GM12878 (cell line): ENCODE measurements at regions not wholly inside any gene's neighbourhood (a gene's known extent, or its start where the extent isn't known, plus 50 kb on each side); places are given as distances from the start of the nearest gene placed in this dataset.

ENCODE experiments used
- ATAC-seq: fragments of 200-7000 bp; cut with Tn5 transposase; 3 replicates; pipeline ENCODE4 v1.9.1; 2020; ENCODE audit warnings: mild to moderate bottlenecking, moderate library complexity
- BruUV-seq: library from RNA; stranded (reverse); fragments of 400-500 nt; replicated peaks from 2 replicates; lab custom pipeline; 2021; lab: Mats Ljungman, UMichigan
- CTCF ChIA-PET: fragments of 300-600 bp; sonication (Branson Sonifier 250); formaldehyde crosslinking; extraction: SDS; loops from one replicate; lab custom pipeline; 2021; ENCODE audit warnings: inconsistent platforms; lab: Yijun Ruan, JAX
- POLR2A ChIA-PET: fragments of 350-600 bp; formaldehyde crosslinking; extraction: SDS; loops from one replicate; lab custom pipeline; 2021; ENCODE audit warnings: inconsistent platforms; lab: Charles Lee
- RAD21 ChIA-PET: fragments of 300-600 bp; sonication (Branson Sonifier 250); formaldehyde crosslinking; loops from one replicate; lab custom pipeline; 2023; ENCODE audit warnings: antibody characterized with exemption; ENCODE audit not compliant: unreplicated experiment; lab: Charles Lee
- SMC1A ChIA-PET: fragments of 300-600 bp; sonication (Branson Sonifier 250); formaldehyde crosslinking; loops from one replicate; lab custom pipeline; 2023; ENCODE audit not compliant: unreplicated experiment, uncharacterized antibody; lab: Charles Lee
- DNase-seq: peaks from one replicate; pipeline ENCODE4 v3.0.0-alpha.2; 2011; ENCODE audit warnings: low read depth, low spot score
- FAIRE-seq: peaks from 3 replicates; lab custom pipeline; 2011; peaks lifted over from hg19 to GRCh38; lab: Jason Lieb, UNC
- H2AFZ ChIP-seq: 2 replicates; pipeline ENCODE4 v1.6.0; 2011; ENCODE audit warnings: low read depth, low read length, control low read depth; ENCODE audit not compliant: control insufficient read depth
- H3K27ac ChIP-seq: 2 replicates; pipeline ENCODE4 v1.5.1; 2011; ENCODE audit warnings: control low read depth; ENCODE audit not compliant: control insufficient read depth, insufficient read depth
- H3K27me3 ChIP-seq, 2 experiments: replicated peaks in 1 of 2; 2 replicates each; pipeline versions ENCODE4 v1.6.0 to v1.6.1; 2011; ENCODE audit warnings: low read length in 1 of 2; ENCODE audit not compliant: control insufficient read depth in 2 of 2, insufficient read depth in 2 of 2
- H3K36me3 ChIP-seq, 2 experiments: 2 replicates each; pipeline ENCODE4 v1.5.1; 2011; ENCODE audit warnings: low read length in 1 of 2; ENCODE audit not compliant: control insufficient read depth in 2 of 2, insufficient read depth in 2 of 2
- H3K4me1 ChIP-seq: 2 replicates; pipeline ENCODE4 v1.6.1; 2011; ENCODE audit warnings: mild to moderate bottlenecking, low read length, moderate library complexity, mixed read lengths; ENCODE audit not compliant: control insufficient read depth, insufficient read depth
- H3K4me2 ChIP-seq: 2 replicates; pipeline ENCODE4 v1.6.0; 2011; ENCODE audit warnings: control low read depth; ENCODE audit not compliant: control insufficient read depth, insufficient read depth
- H3K4me3 ChIP-seq: fragments of 200-600 bp; sonication (generic); 2 replicates; pipeline ENCODE4 v1.5.1; 2016
- H3K79me2 ChIP-seq: 2 replicates; pipeline ENCODE4 v1.6.0; 2011; ENCODE audit warnings: low read length; ENCODE audit not compliant: control insufficient read depth, insufficient read depth
- H3K9ac ChIP-seq: 2 replicates; pipeline ENCODE4 v1.8.0; 2011; ENCODE audit warnings: low read length, control low read depth, mixed read lengths; ENCODE audit not compliant: control insufficient read depth, insufficient read depth
- H3K9me3 ChIP-seq: replicated peaks from 3 replicates; pipeline ENCODE4 v1.5.1; 2011; ENCODE audit warnings: mild to moderate bottlenecking, low read length; ENCODE audit not compliant: control insufficient read depth, insufficient read depth
- H4K20me1 ChIP-seq: 2 replicates; pipeline ENCODE4 v1.6.0; 2011; ENCODE audit not compliant: control insufficient read depth, insufficient read depth
- ATF2 ChIP-seq: IDR thresholded peaks from 2 replicates; pipeline ENCODE4 v1.6.1; 2012; ENCODE audit warnings: low read length, inconsistent platforms
- E2F8 ChIP-seq: fragments of 450-650 bp; IDR thresholded peaks from 2 replicates; pipeline ENCODE4 v1.6.1; 2018; ENCODE audit warnings: mild to moderate bottlenecking, low read depth, moderate library complexity; ENCODE audit not compliant: partially characterized antibody
- EP300 ChIP-seq, 2 experiments: fragments of 150-350 bp in 1 of 2; IDR thresholded peaks; 2 replicates each; pipeline ENCODE4 v1.6.1; 2011 to 2012; ENCODE audit warnings: low read depth in 2 of 2, low read length in 2 of 2, borderline replicate concordance in 1 of 2, improper control_type of control experiment in 1 of 2, inconsistent platforms in 1 of 2; ENCODE audit not compliant: control insufficient read depth in 1 of 2
- FOXM1 ChIP-seq: IDR thresholded peaks from 2 replicates; pipeline ENCODE4 v1.6.1; 2012; ENCODE audit warnings: low read depth, mild to moderate bottlenecking, inconsistent platforms, low read length, moderate library complexity
- JUND ChIP-seq: IDR thresholded peaks from 2 replicates; pipeline ENCODE4 v1.6.1; 2012; ENCODE audit warnings: low read depth, mild to moderate bottlenecking, low read length, improper control_type of control experiment, moderate library complexity
- NFIC ChIP-seq: IDR thresholded peaks from 2 replicates; pipeline ENCODE4 v1.6.1; 2012; ENCODE audit warnings: low read depth, mild to moderate bottlenecking, inconsistent platforms, low read length, moderate library complexity
- PAX5 ChIP-seq: IDR thresholded peaks from 2 replicates; pipeline ENCODE4 v1.6.1; 2011; ENCODE audit warnings: low read depth, low read length, borderline replicate concordance
- PML ChIP-seq: IDR thresholded peaks from 2 replicates; pipeline ENCODE4 v1.6.1; 2012; ENCODE audit warnings: low read length, inconsistent platforms
- RELB ChIP-seq: fragments of 450-650 bp; IDR thresholded peaks from 2 replicates; pipeline ENCODE4 v1.6.1; 2017; ENCODE audit warnings: low read depth, mild to moderate bottlenecking, moderate library complexity
- SMAD1 ChIP-seq: fragments of 450-650 bp; IDR thresholded peaks from 2 replicates; pipeline ENCODE4 v1.6.1; 2018; ENCODE audit warnings: mild to moderate bottlenecking, low read depth; ENCODE audit not compliant: partially characterized antibody
- STAT1 ChIP-seq: fragments of 450-650 bp; conservative IDR thresholded peaks from 2 replicates; pipeline ENCODE4 v1.6.1; 2014; ENCODE audit warnings: antibody characterized with exemption, mild to moderate bottlenecking
- TARDBP ChIP-seq: IDR thresholded peaks from 2 replicates; pipeline ENCODE4 v1.6.1; 2016; ENCODE audit warnings: borderline replicate concordance
- TCF12 ChIP-seq: IDR thresholded peaks from 2 replicates; pipeline ENCODE4 v1.6.1; 2011; ENCODE audit warnings: low read depth, mild to moderate bottlenecking, low read length
- TCF7 ChIP-seq: IDR thresholded peaks from 2 replicates; pipeline ENCODE4 v1.6.1; 2014; ENCODE audit warnings: antibody characterized with exemption, borderline replicate concordance
- WRNIP1 ChIP-seq: IDR thresholded peaks from 2 replicates; pipeline ENCODE4 v1.6.1; 2011; ENCODE audit warnings: low read depth, low read length, improper control_type of control experiment, borderline replicate concordance
- ZNF687 ChIP-seq: fragments of 450-650 bp; IDR thresholded peaks from 2 replicates; pipeline ENCODE4 v1.6.1; 2017; ENCODE audit warnings: mild to moderate bottlenecking, moderate library complexity
- WGBS: methylation state at CpG from one replicate; pipeline ENCODE4 v1.1.6; 2016; ENCODE audit warnings: low lambda C conversion rate; ENCODE audit not compliant: insufficient replicate concordance, insufficient coverage; ENCODE audit errors: missing lambda C conversion rate; 5-methylcytosine and 5-hydroxymethylcytosine counted together
- in situ Hi-C: fragments of 300-500 bp; cut with MboI; formaldehyde crosslinking; loops from 9 replicates; pipeline ENCODE4 v1.14.3; 2018; ENCODE audit warnings: mixed read lengths
- intact Hi-C: fragments of 100-400 bp; cut with micrococcal nuclease; formaldehyde crosslinking; loops from one replicate; pipeline ENCODE4 v1.14.2; 2022; ENCODE audit not compliant: unreplicated experiment

- H3K4me1 ChIP-seq = no peaks in the 10 kb centered on the region
- FAIRE-seq (no peak), DNase-seq (no peak), ATAC-seq (no peak)
- BruUV-seq = no TSS peak
- H3K9me3 ChIP-seq = no peaks in the 10 kb centered on the region
- RAD21 ChIA-PET = no interaction called here
- no peak overlapping the region for H3K9ac ChIP-seq
- WGBS = 78% methylated on average over 4 of the region's 5 CpGs
- CTCF ChIA-PET = interaction anchor here (0.6 kb wide), 1 partner anchor 45 kb away, joined by 3 read pairs; no protein-coding TSS in a partner anchor
- H3K4me2 ChIP-seq = no peak overlapping the region
- H3K36me3 ChIP-seq = no peaks in the 10 kb centered on the region
- intact Hi-C loops (no loop called here), in situ Hi-C loops (no loop called here)
- H2AFZ ChIP-seq = no peak overlapping the region
- H4K20me1 ChIP-seq = no peaks in the 10 kb centered on the region
- H3K79me2 ChIP-seq = no peaks in the 10 kb centered on the region
- H3K27ac ChIP-seq = no peak overlapping the region
- SMC1A ChIA-PET = no interaction called here
- H3K27me3 ChIP-seq = no peaks in the 10 kb centered on the region
- POLR2A ChIA-PET = no interaction called here
- no peak overlapping the region for H3K4me3 ChIP-seq
- no peak for TF ChIP-seq ZNF687
- no peak for TF ChIP-seq TARDBP
- no peak for TF ChIP-seq STAT1
- no peak for TF ChIP-seq SMAD1
- TF ChIP-seq JUND = no peak
- no peak for TF ChIP-seq PML
- TF ChIP-seq ATF2 = no peak
- no peak for TF ChIP-seq PAX5
- TF ChIP-seq TCF12 = no peak
- TF ChIP-seq E2F8 = no peak
- no peak for TF ChIP-seq TCF7
- TF ChIP-seq EP300 (IDR thresholded peaks at IDR 0.05; ENCODE audit: borderline replicate concordance in 1 of 2, control insufficient read depth in 1 of 2, low read depth in 2 of 2, low read length in 2 of 2) = no peak
- TF ChIP-seq WRNIP1 = no peak
- TF ChIP-seq FOXM1 = no peak
- no peak for TF ChIP-seq RELB
- no peak for TF ChIP-seq NFIC
These were observed 185.1 kb downstream of the KATNIP start for GRCh38 chr16:27735031-27735430.
